GM12878 (cell line): ENCODE measurements at regions not wholly inside any gene's neighbourhood (a gene's known extent, or its start where the extent isn't known, plus 50 kb on each side); places are given as distances from the start of the nearest gene placed in this dataset.

Source experiments
- EZH2 ChIP-seq: IDR thresholded peaks from 2 replicates; pipeline ENCODE4 v1.6.1; 2012; ENCODE audit warnings: low read depth, mild to moderate bottlenecking, control low read depth, inconsistent platforms, low read length, borderline replicate concordance; ENCODE audit not compliant: control insufficient read depth
- SUPT20H ChIP-seq: IDR thresholded peaks from 2 replicates; pipeline ENCODE4 v1.6.1; 2011; ENCODE audit warnings: low read depth, mild to moderate bottlenecking, low read length, moderate library complexity, borderline replicate concordance; ENCODE audit not compliant: control insufficient read depth
- ZBED1 ChIP-seq: IDR thresholded peaks from 2 replicates; pipeline ENCODE4 v1.6.1; 2016; ENCODE audit warnings: borderline replicate concordance

DNA sequence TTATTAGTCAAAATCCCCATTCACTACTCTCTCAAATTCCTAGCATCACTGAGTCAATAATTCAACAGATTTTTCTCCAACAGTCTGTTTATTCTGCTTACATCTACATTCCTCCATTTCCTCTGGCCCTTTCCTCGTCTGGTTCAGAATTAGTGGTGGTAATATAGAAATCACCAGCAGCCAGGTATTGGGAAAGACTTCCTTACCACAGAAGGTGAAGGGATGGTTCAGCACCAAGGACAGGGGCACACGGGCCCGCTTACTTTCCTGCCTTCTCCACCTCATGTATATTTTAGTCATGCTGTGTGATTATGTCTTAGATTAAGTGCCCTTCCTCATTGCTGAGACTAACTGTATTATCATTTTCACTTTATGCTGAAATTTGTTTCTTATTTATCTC, 70.4 kb upstream of the APBB1IP start:
- TF ChIP-seq SUPT20H: no peak
- no peak for TF ChIP-seq ZBED1
- no peak for TF ChIP-seq EZH2
